ENCODE measurements at regions not wholly inside any gene's neighbourhood (a gene's known extent, or its start where the extent isn't known, plus 50 kb on each side); places are given as distances from the start of the nearest gene placed in this dataset.

DNA sequence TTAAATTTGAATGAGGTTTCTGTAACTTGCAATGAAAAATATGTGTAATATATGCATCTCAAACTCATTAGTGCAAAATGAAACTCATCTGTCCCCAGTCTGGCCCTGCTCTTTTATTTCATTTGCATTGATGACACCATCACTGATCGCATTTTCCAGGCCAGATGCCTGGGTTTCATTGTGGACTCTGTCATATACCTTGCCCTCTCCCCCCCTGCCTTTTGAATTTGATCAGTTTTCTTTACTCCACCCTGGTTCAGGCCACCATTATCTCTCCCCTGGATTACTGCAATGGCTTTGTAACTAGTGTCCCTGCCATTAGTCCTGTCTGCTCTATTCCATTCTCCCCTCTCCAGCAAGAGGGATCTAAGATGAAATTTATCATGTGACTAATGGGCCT, 360.6 kb upstream of the C11orf87 start:
- Histone ChIP-seq H3K23me2 (ENCODE audit: low read depth, low read length) (no peaks in the 10 kb centered on the region), H3K27me3 (replicated peaks in 1 of 4; ENCODE audit: control insufficient read depth in 3 of 4, extremely low read depth in 1 of 4, insufficient read depth in 3 of 4, low read length in 3 of 4) (peaks cover 1 to 19% (median 15%) of the 10 kb centered on the region in 4 experiments; a peak in 6 of 7 replicates), H3K4me1 (replicated peaks in 1 of 4; ENCODE audit: control insufficient read depth in 3 of 4, insufficient read depth in 4 of 4, low read length in 3 of 4) (no peaks in the 10 kb centered on the region), H3K23ac (ENCODE audit: insufficient read length) (no peak overlapping the region), H2BK12ac (ENCODE audit: low read depth, low read length) (no peak overlapping the region), H3K18ac (ENCODE audit: extremely low read depth, low read length) (no peak overlapping the region), H2BK15ac (ENCODE audit: low read length) (no peak overlapping the region), H3K79me1 (ENCODE audit: low read depth, low read length) (no peaks in the 10 kb centered on the region), H3K9me3 (ENCODE audit: insufficient read depth in 2 of 2, low read depth in 1 of 2, low read length in 1 of 2) (no peaks in the 10 kb centered on the region), H2AFZ (ENCODE audit: low read length) (no peak overlapping the region), H3K79me2 (ENCODE audit: control insufficient read depth in 1 of 2, insufficient read depth in 2 of 2, low read length in 2 of 2) (no peaks in the 10 kb centered on the region), H2BK20ac (ENCODE audit: low read length) (no peak overlapping the region), H4K5ac (ENCODE audit: insufficient read length, low read depth, low read length) (no peak overlapping the region), H3K36me3 (ENCODE audit: control insufficient read depth in 2 of 4, insufficient read depth in 4 of 4, low read length in 3 of 4) (no peaks in the 10 kb centered on the region), H3K27ac (ENCODE audit: low read depth, low read length) (no peak overlapping the region), H4K8ac (ENCODE audit: extremely low read depth, insufficient read depth, low read length) (no peak overlapping the region), H3K56ac (replicated peaks; ENCODE audit: insufficient read length, low read depth, low read length) (no peak overlapping the region), H3K4ac (replicated peaks; ENCODE audit: insufficient read length, low read depth, low read length) (no peak overlapping the region), H4K91ac (replicated peaks; ENCODE audit: insufficient read length, low read length) (no peak overlapping the region), H2BK120ac (replicated peaks; ENCODE audit: low read depth, low read length) (no peak overlapping the region), H4K20me1 (replicated peaks in 1 of 2; ENCODE audit: control insufficient read depth in 1 of 2, insufficient read depth in 2 of 2, low read length in 2 of 2) (no peaks in the 10 kb centered on the region), H3K9ac (replicated peaks in 1 of 4; ENCODE audit: extremely low read depth in 1 of 4, low read depth in 3 of 4, low read length in 3 of 4) (no peak overlapping the region), H2AK5ac (ENCODE audit: low read depth, low read length) (no peak overlapping the region), H2BK5ac (ENCODE audit: low read depth, low read length) (no peak overlapping the region), H3K14ac (ENCODE audit: insufficient read length) (no peak overlapping the region), H3K4me2 (ENCODE audit: insufficient read depth in 1 of 2, low read depth in 2 of 2, low read length in 2 of 2) (no peak overlapping the region), H3K4me3 (ENCODE audit: extremely low read depth in 1 of 4, insufficient read depth in 2 of 4, low read depth in 3 of 4, low read length in 4 of 4) (no peak overlapping the region)
- WGBS, 2 experiments (ENCODE audit: extremely low coverage in 1 of 2, insufficient coverage in 1 of 2, insufficient read length in 1 of 2, insufficient replicate concordance in 2 of 2, low coverage in 1 of 2, low lambda C conversion rate in 2 of 2, missing lambda C conversion rate in 1 of 2), result 83% methylated on average over 1 of the region's 1 CpG; no CpG with 5 or more reads in 1 of the 2 experiments
- TF ChIP-seq CBX8 (IDR thresholded peaks at IDR 0.05; ENCODE audit: borderline replicate concordance, low read depth, low read length), result no peak
- DNase-seq (ENCODE audit: low read depth in 1 of 2, low spot score in 2 of 2) (no peak), FAIRE-seq (no peak)
- POLR2A ChIA-PET (ENCODE audit: partially characterized antibody), result no interaction called here
- CTCF ChIA-PET (ENCODE audit: partially characterized antibody), result interaction anchor here (1.2 kb wide), 1 partner anchor 63 kb away, joined by 3 read pairs; no protein-coding TSS in a partner anchor
